GM21360 (cell line): ENCODE measurements at regions not wholly inside any gene's neighbourhood (a gene's known extent, or its start where the extent isn't known, plus 50 kb on each side); places are given as distances from the start of the nearest gene placed in this dataset.

Experiments
- ATAC-seq: cut with Tn5 transposase; IDR thresholded peaks from one replicate; pipeline ENCODE4 v1.9.1; 2021; ENCODE audit warnings: mild to moderate bottlenecking, moderate library complexity; ENCODE audit not compliant: unreplicated experiment

- no peak for ATAC-seq
These were observed 51.1 kb upstream of the NHSL1 start for GRCh38 chr6:138550346-138550767.

- ATAC-seq = no peak
These were observed 54.9 kb upstream of the NHSL1 start for GRCh38 chr6:138554146-138554545.

DNA sequence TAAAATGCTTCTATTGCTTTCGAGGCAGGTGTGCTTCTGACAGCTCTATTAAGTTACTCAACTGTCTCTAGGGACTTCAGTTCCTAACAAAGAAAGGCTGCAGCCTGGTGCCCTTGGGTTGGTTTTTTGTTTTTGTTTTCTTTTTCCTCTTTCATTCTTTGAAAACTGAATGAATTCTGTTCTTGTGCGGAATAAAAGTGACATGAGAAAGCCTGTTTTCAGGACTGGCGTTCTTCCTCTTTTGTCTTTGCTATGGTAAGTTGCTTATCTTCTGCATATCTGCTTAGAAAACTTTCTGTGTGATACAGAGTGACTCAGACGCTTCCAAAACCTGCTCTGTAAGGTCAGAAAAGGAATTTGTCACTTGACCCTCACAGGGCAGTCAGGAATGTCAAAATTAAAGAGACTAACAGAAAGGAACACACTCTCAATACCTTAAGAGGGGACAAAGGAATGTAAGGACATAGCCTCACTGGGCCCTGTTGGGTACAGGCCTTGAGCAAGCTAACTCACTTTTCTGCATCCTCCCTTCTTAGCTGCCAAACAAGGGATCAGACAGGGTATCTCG is 56.2 kb upstream of the NHSL1 start:
- ATAC-seq = no peak

DNA sequence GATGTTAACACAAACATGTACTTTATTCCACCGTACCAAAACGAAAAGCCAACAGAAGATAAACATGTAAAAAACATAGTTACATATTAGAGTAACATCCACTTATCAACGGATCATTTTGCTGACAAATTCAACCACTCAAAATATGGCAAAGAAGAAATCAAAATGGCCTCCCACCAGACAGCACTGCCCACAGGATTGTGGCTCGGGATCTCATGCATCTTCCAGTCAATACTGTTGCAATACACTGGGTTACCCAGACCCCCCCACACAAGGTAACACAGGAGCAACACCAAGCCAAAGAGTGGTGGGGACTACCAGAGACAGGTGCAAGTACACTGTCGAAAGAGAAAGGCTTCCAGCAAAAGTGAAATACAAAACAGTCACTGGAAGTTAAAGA is 57.9 kb upstream of the NHSL1 start:
- no peak for ATAC-seq

DNA sequence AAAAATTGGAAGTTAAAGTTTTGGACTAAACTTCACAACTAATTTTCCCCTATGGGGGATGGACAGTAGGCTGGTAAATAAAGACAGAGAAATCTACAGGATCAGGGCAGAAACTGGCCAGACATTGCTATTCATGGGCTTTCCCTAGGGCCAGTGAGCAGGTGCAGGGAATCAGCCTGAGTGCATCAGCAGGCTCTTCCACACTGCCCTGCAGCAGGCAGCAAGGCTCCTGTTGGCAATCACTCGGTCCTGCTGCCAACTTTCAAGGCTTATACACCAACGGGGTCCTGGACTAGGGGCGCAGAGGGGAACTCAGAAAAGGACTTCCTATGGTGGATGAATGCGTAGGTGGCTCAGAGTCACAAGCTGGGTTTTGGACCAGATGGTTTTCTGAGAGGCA is 59.8 kb upstream of the NHSL1 start:
- ATAC-seq = no peak

DNA sequence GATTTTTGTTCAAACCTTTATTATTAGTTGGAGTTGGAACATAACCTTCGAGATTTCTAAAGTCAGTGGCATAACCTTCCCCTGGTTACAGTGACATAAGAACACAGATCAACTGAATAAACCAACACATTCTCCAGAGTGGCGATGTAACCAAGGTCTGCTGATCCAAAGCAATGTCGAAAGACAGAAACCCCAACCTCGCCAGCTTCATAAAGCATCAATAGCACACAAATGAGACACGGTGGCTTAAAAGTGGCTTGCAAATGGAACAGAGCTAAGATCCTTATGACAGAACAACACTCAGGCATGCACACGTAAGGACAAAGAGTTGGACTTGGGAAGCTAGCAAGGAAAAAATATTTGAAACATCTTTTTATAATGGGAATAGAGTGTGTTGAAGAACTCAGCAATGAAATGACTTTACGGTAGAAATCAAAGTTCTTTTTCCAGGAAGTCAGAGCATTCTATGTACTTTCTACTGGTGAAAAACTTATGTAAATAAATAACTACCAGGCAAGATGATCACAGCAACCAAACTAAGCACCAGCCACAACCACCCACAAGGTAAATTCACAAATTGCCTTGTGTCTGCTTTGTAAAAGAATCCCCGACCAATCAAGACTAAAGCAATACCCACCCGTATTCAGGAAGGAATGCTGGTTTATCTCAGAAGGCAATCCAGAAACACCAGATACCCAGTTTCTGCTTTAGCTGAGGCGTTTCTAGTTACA is 61.0 kb upstream of the NHSL1 start:
- no peak for ATAC-seq

DNA sequence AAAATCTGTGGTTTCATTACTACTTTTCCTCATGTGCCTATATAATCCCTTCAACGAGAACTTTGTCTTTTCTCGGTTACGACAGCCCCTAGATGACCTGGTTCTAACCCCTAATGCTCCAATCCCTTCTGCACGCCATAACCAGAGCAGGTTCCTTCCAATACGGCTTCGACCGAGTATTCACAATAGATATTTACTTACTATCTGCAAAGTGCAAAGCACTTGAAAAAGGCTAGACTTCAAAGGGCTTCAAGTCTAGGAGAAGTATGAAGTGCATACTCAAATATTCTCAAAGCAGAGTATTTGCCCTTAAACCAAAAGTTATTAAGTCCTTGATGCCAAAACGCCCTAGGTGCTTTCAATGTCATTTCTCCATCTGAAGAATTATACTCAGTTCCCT is 63.4 kb upstream of the NHSL1 start:
- no peak for ATAC-seq

DNA sequence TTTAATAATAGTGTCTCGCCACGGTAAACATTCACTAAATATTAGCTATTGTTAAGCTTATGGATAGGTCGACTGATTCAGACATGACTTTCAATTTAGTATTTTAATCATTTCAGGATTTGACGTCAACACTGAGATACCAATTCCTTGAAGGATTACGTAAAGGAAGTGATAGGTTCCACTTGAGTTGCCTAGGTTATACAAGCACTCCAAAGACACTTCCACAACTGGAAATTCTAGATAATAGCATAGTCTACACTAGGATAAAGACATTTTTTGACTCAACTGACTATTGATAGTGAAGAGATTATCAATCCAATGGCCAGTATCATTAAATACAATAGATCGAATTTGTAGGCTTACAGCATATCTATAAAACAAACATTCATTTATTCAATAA is 63.9 kb upstream of the NHSL1 start:
- no peak for ATAC-seq

- ATAC-seq = no peak
These were observed 64.4 kb upstream of the NHSL1 start for GRCh38 chr6:138563650-138564049.

DNA sequence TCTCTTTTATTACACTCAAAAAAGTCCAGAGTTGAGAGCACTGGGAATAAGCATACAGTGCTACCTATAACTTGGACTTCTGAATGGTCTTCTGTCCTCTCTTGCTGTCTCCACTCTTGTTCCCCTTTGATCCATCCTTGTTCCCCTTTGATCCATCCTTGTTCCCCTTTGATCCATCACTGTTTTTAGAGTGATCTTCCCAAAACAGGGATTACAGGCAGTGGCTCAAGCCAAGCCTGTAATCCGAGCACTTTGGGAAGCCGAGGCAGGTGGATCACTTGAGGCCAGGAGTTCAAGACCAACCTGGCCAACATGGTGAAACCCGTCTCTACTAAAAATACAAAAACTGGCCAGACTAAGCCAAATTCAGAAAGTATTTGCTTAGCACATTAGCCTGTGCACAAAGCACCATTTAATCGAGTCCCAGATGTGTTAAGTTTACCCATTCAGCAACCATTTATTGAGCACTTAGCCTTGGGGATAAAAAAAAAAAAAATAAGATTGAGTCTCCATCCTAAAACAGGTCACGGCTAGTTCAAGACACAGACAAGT is 65.0 kb upstream of the NHSL1 start:
- no peak for ATAC-seq

DNA sequence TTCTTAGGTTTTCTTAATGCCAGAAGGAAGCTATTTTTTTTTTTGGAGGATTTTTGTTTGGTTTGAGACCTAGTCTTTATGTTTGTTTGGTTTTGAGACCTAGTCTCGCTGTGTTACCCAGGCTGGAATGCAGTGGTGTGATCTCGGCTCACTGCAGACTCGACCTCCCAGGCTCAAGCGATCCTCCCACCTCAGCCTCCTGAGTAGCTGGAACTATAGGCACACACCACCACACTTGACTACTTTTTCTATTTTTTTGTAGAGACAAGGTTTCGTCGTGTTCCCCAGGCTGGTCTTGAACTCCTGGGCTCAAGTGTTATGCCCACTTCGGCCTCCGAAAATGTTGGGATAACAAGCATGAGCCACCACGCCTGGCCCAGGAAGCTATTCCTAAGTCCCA is 67.8 kb upstream of the NHSL1 start:
- ATAC-seq = no peak

- ATAC-seq = no peak
These were observed 69.7 kb upstream of the NHSL1 start for GRCh38 chr6:138568997-138569396.

GRCh38 chr6:138569554-138569953 is 70.3 kb upstream of the NHSL1 start:
- ATAC-seq = no peak

GRCh38 chr6:138569970-138570724 is 70.9 kb upstream of the NHSL1 start:
- ATAC-seq = no peak

- ATAC-seq = no peak
These were observed 71.4 kb upstream of the NHSL1 start for GRCh38 chr6:138570725-138571029.

- no peak for ATAC-seq
These were observed 71.9 kb upstream of the NHSL1 start for GRCh38 chr6:138571181-138571580.

DNA sequence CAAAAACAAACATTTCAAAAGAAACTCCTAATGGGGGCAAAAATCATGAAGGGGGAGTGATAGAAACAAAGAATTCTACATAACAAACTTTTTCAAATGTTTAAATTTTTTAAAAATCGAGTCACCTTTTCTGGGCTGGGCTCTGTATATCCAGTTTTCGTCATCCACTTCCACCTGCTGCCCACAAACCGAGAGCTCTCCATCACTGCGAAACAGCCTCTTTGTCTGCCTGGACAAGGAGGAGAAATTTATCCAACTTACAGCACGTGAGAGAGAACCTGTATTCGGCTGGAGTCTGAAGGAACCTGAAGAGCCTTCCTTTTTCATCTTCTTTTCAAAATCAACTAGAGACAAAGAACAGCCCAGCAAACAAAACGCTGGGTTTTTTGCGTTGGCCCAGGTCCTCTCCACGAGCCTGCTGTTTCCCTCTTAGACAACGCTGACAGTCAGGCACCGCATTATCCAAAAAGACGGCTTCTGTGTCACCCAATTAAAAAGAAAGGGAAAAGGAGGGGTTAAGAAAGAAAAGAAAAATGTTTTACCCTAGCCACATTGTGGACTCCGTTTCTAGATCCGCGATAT is 72.4 kb upstream of the NHSL1 start:
- no peak for ATAC-seq

GRCh38 chr6:138572167-138572875 is 73.0 kb upstream of the NHSL1 start:
- ATAC-seq = no peak

DNA sequence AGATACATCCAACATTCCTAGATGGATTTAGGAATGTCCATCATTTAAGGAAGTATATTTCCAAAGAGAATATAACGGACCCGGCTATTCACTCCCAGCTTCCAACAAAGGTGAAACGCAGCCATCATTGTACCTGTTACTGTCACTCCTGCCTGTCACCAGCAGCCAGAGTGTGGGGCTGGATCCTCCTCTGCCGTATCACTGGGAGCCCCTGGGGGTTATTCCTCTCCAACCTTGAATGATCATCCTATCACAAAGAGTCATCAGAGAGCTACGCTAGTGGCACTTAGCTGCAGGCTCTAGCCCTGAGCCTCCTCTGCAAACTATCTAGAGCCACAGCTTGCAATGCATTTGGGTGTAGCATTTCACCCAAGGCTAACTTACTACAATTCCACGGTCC is 73.6 kb upstream of the NHSL1 start:
- no peak for ATAC-seq

DNA sequence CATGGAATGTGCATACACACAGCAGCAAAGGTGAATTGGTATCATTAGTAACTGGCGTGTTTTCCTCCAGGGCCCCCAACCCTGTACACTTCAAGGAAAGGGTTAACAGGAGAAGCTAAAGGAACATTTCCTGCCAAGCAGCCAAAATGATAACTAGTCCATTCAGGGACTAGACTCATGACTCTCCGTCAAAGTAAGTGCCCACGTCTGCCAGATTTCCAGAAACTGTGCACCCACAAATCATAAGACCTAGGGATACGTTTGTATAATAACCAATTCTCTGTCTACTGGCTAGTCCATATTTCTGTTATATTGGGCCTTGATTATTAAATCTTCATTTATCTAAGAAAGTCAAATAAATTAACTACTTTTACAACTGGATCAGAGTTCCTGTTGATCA is 76.0 kb upstream of the NHSL1 start:
- no peak for ATAC-seq

DNA sequence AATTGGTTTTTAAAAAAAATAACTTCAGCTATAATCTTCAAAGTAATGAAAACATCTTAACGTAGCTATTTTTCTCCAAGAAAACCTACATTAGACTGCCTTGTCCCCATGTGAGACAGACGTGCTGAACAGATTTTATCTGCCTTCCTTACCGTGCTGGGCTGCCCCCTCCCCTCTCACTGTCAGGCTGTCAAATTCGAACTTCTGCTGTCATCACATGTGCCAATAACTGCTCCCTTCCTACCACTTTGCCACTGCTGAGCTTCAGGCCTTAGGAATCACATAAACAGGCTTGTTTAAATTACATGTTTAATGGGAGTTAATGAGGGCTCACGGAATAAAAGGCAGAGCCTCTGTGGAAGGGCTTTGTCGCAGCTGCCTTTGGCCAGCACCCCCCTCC is 77.0 kb upstream of the NHSL1 start:
- no peak for ATAC-seq
